HL-60 (cell line): ENCODE measurements at regions not wholly inside any gene's neighbourhood (a gene's known extent, or its start where the extent isn't known, plus 50 kb on each side); places are given as distances from the start of the nearest gene placed in this dataset.

Experiments used
- DNase-seq, 2 experiments: peaks; one replicate each; pipeline ENCODE4 v3.0.0-alpha.2; 2010 to 2020; ENCODE audit warnings: low read depth in 1 of 2, low spot score in 1 of 2
- H3K27ac ChIP-seq: fragments of 250-450 bp; sonication (Bioruptor Pico); replicated peaks from 2 replicates; pipeline ENCODE4 v1.5.1; 2020; ENCODE audit warnings: mild to moderate bottlenecking, moderate library complexity
- H3K27me3 ChIP-seq: fragments of 250-450 bp; sonication (Bioruptor Pico); 2 replicates; pipeline ENCODE4 v1.5.1; 2021; ENCODE audit warnings: mild to moderate bottlenecking, moderate library complexity; ENCODE audit not compliant: insufficient read depth, poor library complexity, severe bottlenecking
- H3K4me3 ChIP-seq: replicated peaks from 2 replicates; pipeline ENCODE4 v1.5.1; 2011; ENCODE audit warnings: mild to moderate bottlenecking, control low read depth, low read length; ENCODE audit not compliant: insufficient read depth
- CTCF ChIP-seq: IDR thresholded peaks from one replicate; pipeline ENCODE4 v1.5.1; 2011; ENCODE audit warnings: low read length, control low read depth, inconsistent platforms; ENCODE audit not compliant: insufficient read depth
- GABPA ChIP-seq: IDR thresholded peaks from 2 replicates; pipeline ENCODE4 v1.6.1; 2012; ENCODE audit warnings: low read depth
- POLR2AphosphoS5 ChIP-seq: IDR thresholded peaks from 2 replicates; pipeline ENCODE4 v1.6.1; 2012; ENCODE audit warnings: low read depth
- REST ChIP-seq: IDR thresholded peaks from 2 replicates; pipeline ENCODE4 v1.6.1; 2012; ENCODE audit warnings: low read depth; ENCODE audit not compliant: insufficient replicate concordance
- SPI1 ChIP-seq: IDR thresholded peaks from 2 replicates; pipeline ENCODE4 v1.6.1; 2012; ENCODE audit warnings: low read depth, mild to moderate bottlenecking, borderline replicate concordance

- no peak for TF ChIP-seq REST
- TF ChIP-seq GABPA, result no peak
- no peak for TF ChIP-seq POLR2AphosphoS5
- TF ChIP-seq SPI1, result no peak
- no peak for TF ChIP-seq CTCF
- Histone ChIP-seq H3K4me3 (no peak overlapping the region), H3K27ac (no peak overlapping the region), H3K27me3 (no peaks in the 10 kb centered on the region)
- no peak for DNase-seq
Observed at GRCh38 chr4:34194585-34194984, 2049.7 kb downstream of the ARAP2 start.

GRCh38 chr4:34196375-34196774, 2047.9 kb downstream of the ARAP2 start:
- Histone ChIP-seq H3K27me3 (no peaks in the 10 kb centered on the region), H3K4me3 (no peak overlapping the region), H3K27ac (no peak overlapping the region)
- no peak for DNase-seq
- TF ChIP-seq SPI1 (no peak), REST (no peak), CTCF (no peak), POLR2AphosphoS5 (no peak), GABPA (no peak)

- H3K27me3 ChIP-seq, result no peaks in the 10 kb centered on the region
- H3K27ac ChIP-seq, result no peak overlapping the region
- no peak for DNase-seq
- no peak overlapping the region for H3K4me3 ChIP-seq
- TF ChIP-seq REST, result no peak
- TF ChIP-seq POLR2AphosphoS5, result no peak
- no peak for TF ChIP-seq GABPA
- no peak for TF ChIP-seq SPI1
- TF ChIP-seq CTCF, result no peak
Observed at GRCh38 chr4:34198966-34199365, 2045.3 kb downstream of the ARAP2 start.
